ENCODE measurements at regions not wholly inside any gene's neighbourhood (a gene's known extent, or its start where the extent isn't known, plus 50 kb on each side); places are given as distances from the start of the nearest gene placed in this dataset.

- no peak overlapping the region for H3K4me3 Mint-ChIP-seq
Observed at GRCh38 chr15:38930851-38931572, 366.4 kb upstream of the RASGRP1 start.

GRCh38 chr15:38941399-38941953 is 376.9 kb upstream of the RASGRP1 start:
- no peak overlapping the region for H3K27ac ChIP-seq (ENCODE audit: low read depth in 1 of 2, low read length in 2 of 2)
- Mint-ChIP-seq H3K27me3 (peaks cover 31% of the 10 kb centered on the region), H3K9me3 (no peaks in the 10 kb centered on the region), H3K27ac (no peak overlapping the region), H3K4me1 (ENCODE audit: low read depth) (no peaks in the 10 kb centered on the region), H3K36me3 (ENCODE audit: low read depth) (no peaks in the 10 kb centered on the region), H3K4me3 (no peak overlapping the region)
- H3K9me3 ChIP-seq (ENCODE audit: control insufficient read depth in 1 of 2, insufficient read depth in 1 of 2, low read length in 2 of 2): no peaks in the 10 kb centered on the region
- H3K36me3 ChIP-seq (ENCODE audit: insufficient read depth, low read length): no peaks in the 10 kb centered on the region
- POLR2A ChIA-PET: no interaction called here
- intact Hi-C loops (cut with DNase I, micrococcal nuclease): no loop called here
- H3K4me3 ChIP-seq (ENCODE audit: low read length): no peak overlapping the region
- DNase-seq (no peak), ATAC-seq (ENCODE audit: poor library complexity) (no peak)
- CTCF ChIA-PET: no interaction called here
- no peak for TF ChIP-seq CTCF (IDR thresholded peaks at IDR 0.05)
- H3K4me1 ChIP-seq (ENCODE audit: insufficient read depth, low read length): no peaks in the 10 kb centered on the region
- peaks cover 0 to 3% of the 10 kb centered on the region in 2 experiments for H3K27me3 ChIP-seq (ENCODE audit: control insufficient read depth in 1 of 2, insufficient read depth in 2 of 2, low read length in 2 of 2)

More at GRCh38 chr15:38930851-38931572, 366.4 kb upstream of the RASGRP1 start:
- H3K4me1 ChIP-seq (ENCODE audit: insufficient read depth, low read length): no peaks in the 10 kb centered on the region
- Mint-ChIP-seq H3K4me1 (ENCODE audit: low read depth) (no peaks in the 10 kb centered on the region), H3K27ac (no peak overlapping the region), H3K27me3 (peaks cover 14% of the 10 kb centered on the region), H3K36me3 (ENCODE audit: low read depth) (no peaks in the 10 kb centered on the region), H3K9me3 (no peaks in the 10 kb centered on the region)
- ATAC-seq (ENCODE audit: poor library complexity) (no peak), DNase-seq (no peak)
- no peak overlapping the region for H3K27ac ChIP-seq (ENCODE audit: low read depth in 1 of 2, low read length in 2 of 2)
- CTCF ChIA-PET: no interaction called here
- intact Hi-C loops (cut with DNase I, micrococcal nuclease): no loop called here
- H3K9me3 ChIP-seq (ENCODE audit: control insufficient read depth in 1 of 2, insufficient read depth in 1 of 2, low read length in 2 of 2): no peaks in the 10 kb centered on the region
- no peak for TF ChIP-seq CTCF (IDR thresholded peaks at IDR 0.05)
- POLR2A ChIA-PET: interaction anchor here (1.0 kb wide), 1 partner anchor 11 kb away, joined by 3 read pairs; no protein-coding TSS in a partner anchor
- H3K27me3 ChIP-seq (ENCODE audit: control insufficient read depth in 1 of 2, insufficient read depth in 2 of 2, low read length in 2 of 2): no peaks in the 10 kb centered on the region
- no peak overlapping the region for H3K4me3 ChIP-seq (ENCODE audit: low read length)
- no peaks in the 10 kb centered on the region for H3K36me3 ChIP-seq (ENCODE audit: insufficient read depth, low read length)

GRCh38 chr15:38944536-38944935 is 379.9 kb upstream of the RASGRP1 start:
- POLR2A ChIA-PET: no interaction called here
- Histone ChIP-seq H3K27me3 (ENCODE audit: control insufficient read depth in 1 of 2, insufficient read depth in 2 of 2, low read length in 2 of 2) (peaks cover 0 to 3% of the 10 kb centered on the region in 2 experiments), H3K36me3 (ENCODE audit: insufficient read depth, low read length) (no peaks in the 10 kb centered on the region), H3K4me1 (ENCODE audit: insufficient read depth, low read length) (no peaks in the 10 kb centered on the region), H3K27ac (ENCODE audit: low read depth in 1 of 2, low read length in 2 of 2) (no peak overlapping the region), H3K4me3 (ENCODE audit: low read length) (no peak overlapping the region), H3K9me3 (ENCODE audit: control insufficient read depth in 1 of 2, insufficient read depth in 1 of 2, low read length in 2 of 2) (no peaks in the 10 kb centered on the region)
- ATAC-seq (ENCODE audit: poor library complexity): no peak
- CTCF ChIA-PET: no interaction called here
- H3K4me3 Mint-ChIP-seq: no peak overlapping the region
- H3K27ac Mint-ChIP-seq: no peak overlapping the region
- H3K27me3 Mint-ChIP-seq: peaks cover 19% of the 10 kb centered on the region
- no peaks in the 10 kb centered on the region for H3K36me3 Mint-ChIP-seq (ENCODE audit: low read depth)
- intact Hi-C loops (cut with DNase I, micrococcal nuclease): no loop called here
- DNase-seq: no peak
- H3K9me3 Mint-ChIP-seq: no peaks in the 10 kb centered on the region
- H3K4me1 Mint-ChIP-seq (ENCODE audit: low read depth): no peaks in the 10 kb centered on the region
- TF ChIP-seq CTCF (IDR thresholded peaks at IDR 0.05): no peak

Measured in CD4-positive, alpha-beta T cell (primary cell).